Tibial nerve (tissue), 3 donors: ENCODE measurements at regions not wholly inside any gene's neighbourhood (a gene's known extent, or its start where the extent isn't known, plus 50 kb on each side); places are given as distances from the start of the nearest gene placed in this dataset.

Experiments used
- POLR2A ChIP-seq, 2 donors: fragments of 450-650 bp; IDR thresholded peaks; one replicate each; pipeline ENCODE4 v1.6.1; 2017; ENCODE audit warnings: antibody characterized with exemption in 2 of 2, mild to moderate bottlenecking in 2 of 2, moderate library complexity in 2 of 2
- TF ChIP-seq, protein P1 (sequence below), 5 experiments: fragments of 200-600 bp in 3 of 5; fragments of 450-650 bp in 2 of 5; sonication (generic) in 3 of 5; IDR thresholded peaks; one replicate each; pipeline ENCODE4 v1.5.1; 2016 to 2019; ENCODE audit warnings: antibody characterized with exemption in 5 of 5, mild to moderate bottlenecking in 3 of 5, moderate library complexity in 2 of 5

DNA sequence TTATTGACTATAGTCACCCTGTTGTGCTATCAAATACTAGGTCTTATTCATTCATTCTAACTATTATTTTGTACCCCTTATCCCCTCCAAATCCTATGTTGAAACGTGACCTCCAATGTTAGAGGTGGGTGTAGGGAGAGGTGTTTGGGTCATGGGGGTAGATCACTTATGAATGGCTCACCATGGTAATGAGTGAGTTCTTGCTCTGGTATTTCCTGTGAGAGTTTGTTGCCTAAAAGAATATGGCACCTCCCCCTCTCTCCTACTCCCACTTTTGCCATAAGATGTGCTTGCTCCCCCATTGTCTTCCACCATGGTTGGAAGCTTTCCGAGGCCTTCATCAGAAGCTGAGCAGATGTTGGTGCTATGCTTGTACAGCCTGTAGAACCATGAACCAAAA is 59.3 kb upstream of the BRD7 start:
- TF ChIP-seq, protein P1, sequence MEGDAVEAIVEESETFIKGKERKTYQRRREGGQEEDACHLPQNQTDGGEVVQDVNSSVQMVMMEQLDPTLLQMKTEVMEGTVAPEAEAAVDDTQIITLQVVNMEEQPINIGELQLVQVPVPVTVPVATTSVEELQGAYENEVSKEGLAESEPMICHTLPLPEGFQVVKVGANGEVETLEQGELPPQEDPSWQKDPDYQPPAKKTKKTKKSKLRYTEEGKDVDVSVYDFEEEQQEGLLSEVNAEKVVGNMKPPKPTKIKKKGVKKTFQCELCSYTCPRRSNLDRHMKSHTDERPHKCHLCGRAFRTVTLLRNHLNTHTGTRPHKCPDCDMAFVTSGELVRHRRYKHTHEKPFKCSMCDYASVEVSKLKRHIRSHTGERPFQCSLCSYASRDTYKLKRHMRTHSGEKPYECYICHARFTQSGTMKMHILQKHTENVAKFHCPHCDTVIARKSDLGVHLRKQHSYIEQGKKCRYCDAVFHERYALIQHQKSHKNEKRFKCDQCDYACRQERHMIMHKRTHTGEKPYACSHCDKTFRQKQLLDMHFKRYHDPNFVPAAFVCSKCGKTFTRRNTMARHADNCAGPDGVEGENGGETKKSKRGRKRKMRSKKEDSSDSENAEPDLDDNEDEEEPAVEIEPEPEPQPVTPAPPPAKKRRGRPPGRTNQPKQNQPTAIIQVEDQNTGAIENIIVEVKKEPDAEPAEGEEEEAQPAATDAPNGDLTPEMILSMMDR (IDR thresholded peaks at IDR 0.05): no peak
- TF ChIP-seq POLR2A (IDR thresholded peaks at IDR 0.05): no peak
